ENCODE measurements at regions not wholly inside any gene's neighbourhood (a gene's known extent, or its start where the extent isn't known, plus 50 kb on each side); places are given as distances from the start of the nearest gene placed in this dataset.

GRCh38 chrX:39302838-39303237 is 501.6 kb downstream of the MID1IP1 start:
- TF ChIP-seq CTCF (IDR thresholded peaks at IDR 0.05): no peak
- TF ChIP-seq POLR2A (IDR thresholded peaks at IDR 0.05): no peak

Measured in body of pancreas (tissue), 4 donors.